ENCODE measurements at regions not wholly inside any gene's neighbourhood (a gene's known extent, or its start where the extent isn't known, plus 50 kb on each side); places are given as distances from the start of the nearest gene placed in this dataset.
"Not testable (repeated sequence)": the region's sequence is repeated elsewhere in the genome, so short reads cannot be mapped to it uniquely, and the experiment has no call there.

GRCh38 chr11:44463751-44464150, 101.7 kb upstream of the CD82 start:
- DNase-seq (no peak), ATAC-seq (ENCODE audit: low read depth) (no peak)
- POLR2A ChIA-PET = no interaction called here
- Mint-ChIP-seq H3K27me3 (peaks cover 14% of the 10 kb centered on the region), H3K9me3 (peaks cover 7% of the 10 kb centered on the region), H3K4me3 (no peak overlapping the region), H3K27ac (no peak overlapping the region), H3K4me1 (no peaks in the 10 kb centered on the region), H3K36me3 (no peaks in the 10 kb centered on the region)

GRCh38 chr11:44464741-44465140, 100.7 kb upstream of the CD82 start:
- H3K36me3 Mint-ChIP-seq = no peaks in the 10 kb centered on the region
- POLR2A ChIA-PET = no interaction called here
- H3K4me1 Mint-ChIP-seq = no peaks in the 10 kb centered on the region
- no peak overlapping the region for H3K4me3 Mint-ChIP-seq
- DNase-seq (no peak), ATAC-seq (ENCODE audit: low read depth) (no peak)
- peaks cover 9% of the 10 kb centered on the region for H3K27me3 Mint-ChIP-seq
- H3K9me3 Mint-ChIP-seq = peaks cover 7% of the 10 kb centered on the region
- H3K27ac Mint-ChIP-seq = no peak overlapping the region

DNA sequence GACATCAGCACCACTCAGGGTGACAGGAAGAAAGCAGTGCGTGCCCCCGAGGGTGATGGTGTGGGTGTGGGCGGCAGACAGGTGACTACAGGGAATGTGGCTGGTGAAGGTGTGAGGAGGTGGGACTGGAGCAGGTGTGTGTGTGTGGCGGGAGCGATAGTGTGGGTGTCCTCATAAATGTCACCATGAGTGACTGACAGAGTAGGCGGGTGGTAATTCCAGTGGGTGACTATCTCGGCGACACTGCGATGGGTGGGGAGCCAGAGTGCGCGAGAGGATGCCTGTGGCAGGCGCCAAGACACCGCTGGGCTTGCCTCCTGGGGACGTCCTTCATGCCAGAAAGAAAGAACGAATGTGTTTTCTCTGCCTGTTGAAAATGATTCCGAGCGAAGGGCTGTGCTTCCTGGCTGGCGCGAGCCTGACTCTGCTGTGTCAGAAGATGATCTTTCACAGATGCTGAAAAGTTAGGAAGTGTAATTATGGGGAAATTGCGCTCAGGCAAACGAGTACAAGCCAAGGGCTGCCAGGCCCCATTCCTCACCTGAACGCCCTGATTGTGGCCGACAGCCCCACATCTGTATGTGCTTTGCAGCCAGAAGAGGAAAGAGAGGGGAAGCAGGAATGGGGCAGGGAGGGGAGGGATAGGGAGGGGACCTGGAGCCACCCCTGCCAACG, 98.8 kb upstream of the CD82 start:
- no peaks in the 10 kb centered on the region for H3K4me1 Mint-ChIP-seq
- peaks cover 7% of the 10 kb centered on the region for H3K27me3 Mint-ChIP-seq
- POLR2A ChIA-PET = no interaction called here
- no peak for ATAC-seq (ENCODE audit: low read depth)
- no peak overlapping the region for H3K27ac Mint-ChIP-seq
- H3K36me3 Mint-ChIP-seq = no peaks in the 10 kb centered on the region
- no peak for DNase-seq
- peaks cover 7% of the 10 kb centered on the region for H3K9me3 Mint-ChIP-seq
- no peak overlapping the region for H3K4me3 Mint-ChIP-seq

DNA sequence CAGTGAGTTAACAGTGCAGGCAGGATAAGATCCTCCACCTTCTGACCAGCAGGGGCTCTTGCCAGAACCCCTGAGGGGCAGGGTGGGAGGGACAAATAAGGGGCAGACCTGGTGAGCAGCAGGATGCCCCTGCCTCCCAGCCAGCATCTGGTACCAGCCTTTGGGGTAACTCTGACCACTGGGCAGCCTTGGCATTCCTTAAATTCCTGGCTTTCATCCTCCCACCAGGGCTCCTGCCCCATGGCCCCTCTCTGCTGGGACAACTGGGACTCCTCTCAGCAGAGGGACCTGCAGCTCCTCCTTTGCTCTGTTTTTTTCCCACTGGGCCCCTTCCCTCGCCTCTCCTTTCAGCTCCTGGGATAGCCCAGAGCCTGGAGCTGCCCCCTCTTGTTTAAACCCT, 98.0 kb upstream of the CD82 start:
- DNase-seq (no peak), ATAC-seq (ENCODE audit: low read depth) (no peak)
- Mint-ChIP-seq H3K36me3 (no peaks in the 10 kb centered on the region), H3K9me3 (peaks cover 7% of the 10 kb centered on the region), H3K4me3 (no peak overlapping the region), H3K4me1 (no peaks in the 10 kb centered on the region), H3K27me3 (peaks cover 7% of the 10 kb centered on the region), H3K27ac (no peak overlapping the region)
- POLR2A ChIA-PET = no interaction called here

DNA sequence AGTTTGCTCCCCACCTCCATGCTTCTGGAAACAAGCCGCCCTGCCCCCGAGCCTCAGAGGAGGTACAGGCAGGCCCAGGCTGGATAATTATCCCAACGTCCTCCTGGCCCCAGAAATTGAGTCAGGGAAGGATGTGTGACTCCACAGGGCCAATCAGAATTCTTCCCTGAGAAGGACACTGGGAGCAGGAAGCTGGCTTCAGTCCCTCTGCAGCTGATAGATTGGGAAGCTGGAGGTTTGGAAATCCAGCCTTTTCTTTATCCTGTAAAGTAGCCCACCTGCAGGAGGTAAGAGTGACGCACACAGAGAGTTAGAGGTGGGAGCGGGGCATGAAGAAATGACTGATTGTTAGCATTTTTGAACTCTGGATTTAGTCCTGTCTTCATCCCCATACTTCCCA, 97.5 kb upstream of the CD82 start:
- POLR2A ChIA-PET = no interaction called here

DNA sequence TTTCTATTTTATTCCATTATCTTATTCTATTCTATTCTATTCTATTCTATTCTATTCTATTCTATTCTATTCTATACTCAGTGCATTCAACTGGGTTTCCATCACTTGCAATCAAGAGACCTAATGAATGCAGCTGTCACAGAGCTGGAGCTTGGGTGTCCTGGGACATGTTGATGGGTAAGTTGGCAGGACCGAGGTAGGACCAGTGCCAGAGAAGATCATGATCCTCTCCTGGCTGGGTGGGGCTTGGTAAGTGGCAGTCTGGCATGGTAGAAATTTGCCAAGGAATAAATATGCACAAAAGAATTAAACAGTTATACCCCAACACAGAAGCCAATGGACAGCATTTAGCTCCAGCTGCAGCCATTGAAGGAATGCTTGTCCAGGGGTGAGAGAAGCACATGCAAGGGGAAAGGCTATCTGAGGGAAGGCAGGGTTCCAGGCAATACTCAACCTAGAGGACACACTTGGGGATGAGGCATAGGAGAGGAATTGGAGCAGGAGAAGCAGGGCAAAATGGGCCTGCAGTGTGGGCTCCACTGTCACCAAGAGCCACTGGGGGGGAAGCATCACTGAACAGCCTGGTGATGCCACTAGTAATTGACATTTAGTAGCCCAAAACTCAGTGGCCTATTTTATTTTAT, 97.0 kb upstream of the CD82 start:
- Mint-ChIP-seq H3K36me3 (no peaks in the 10 kb centered on the region), H3K9me3 (peaks cover 7% of the 10 kb centered on the region), H3K4me1 (no peaks in the 10 kb centered on the region), H3K4me3 (no peak overlapping the region), H3K27me3 (peaks cover 11% of the 10 kb centered on the region), H3K27ac (no peak overlapping the region)
- POLR2A ChIA-PET = no interaction called here
- DNase-seq (no peak), ATAC-seq (ENCODE audit: low read depth) (no peak)

More for the DNA sequence above, 97.5 kb upstream of the CD82 start:
- Mint-ChIP-seq H3K4me3 (no peak overlapping the region), H3K27ac (no peak overlapping the region), H3K9me3 (peaks cover 7% of the 10 kb centered on the region), H3K27me3 (peaks cover 8% of the 10 kb centered on the region), H3K36me3 (no peaks in the 10 kb centered on the region), H3K4me1 (no peaks in the 10 kb centered on the region)
- DNase-seq = no peak
- ATAC-seq (ENCODE audit: low read depth) = no peak

DNA sequence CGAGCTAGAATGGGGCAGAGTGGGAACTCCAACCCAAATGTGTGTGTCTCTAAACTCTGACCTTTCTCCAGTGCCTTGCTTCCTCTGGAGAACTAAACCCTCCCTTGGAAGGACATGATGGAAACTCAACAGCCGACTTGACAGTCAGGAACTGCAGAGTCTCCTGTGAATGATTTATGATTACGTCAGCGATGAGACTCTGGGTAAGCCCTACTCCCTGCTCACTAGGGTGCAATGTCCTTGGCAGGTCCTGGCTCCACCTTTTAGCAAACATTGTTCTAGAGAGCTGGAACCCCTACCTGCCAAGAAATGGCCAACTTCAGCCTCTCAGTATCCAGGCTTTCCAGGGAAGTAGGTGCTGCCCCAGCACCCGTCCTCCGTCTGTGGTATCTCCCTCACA, 96.1 kb upstream of the CD82 start:
- Mint-ChIP-seq H3K4me3 (no peak overlapping the region), H3K9me3 (peaks cover 7% of the 10 kb centered on the region), H3K36me3 (no peaks in the 10 kb centered on the region), H3K4me1 (no peaks in the 10 kb centered on the region), H3K27ac (no peak overlapping the region), H3K27me3 (peaks cover 10% of the 10 kb centered on the region)
- POLR2A ChIA-PET = no interaction called here
- DNase-seq = no peak
- no peak for ATAC-seq (ENCODE audit: low read depth)

GRCh38 chr11:44470854-44471253, 94.6 kb upstream of the CD82 start:
- H3K27me3 Mint-ChIP-seq = peaks cover 12% of the 10 kb centered on the region
- ATAC-seq (ENCODE audit: low read depth) = no peak

GRCh38 chr11:44471603-44472002, 93.9 kb upstream of the CD82 start:
- Mint-ChIP-seq H3K27me3 (peaks cover 16% of the 10 kb centered on the region), H3K4me3 (no peak overlapping the region), H3K27ac (no peak overlapping the region), H3K9me3 (peaks cover under 1% of the 10 kb centered on the region), H3K4me1 (no peaks in the 10 kb centered on the region), H3K36me3 (no peaks in the 10 kb centered on the region)
- ATAC-seq (ENCODE audit: low read depth) = no peak
- no peak for DNase-seq
- POLR2A ChIA-PET = no interaction called here

More at GRCh38 chr11:44470854-44471253, 94.6 kb upstream of the CD82 start:
- POLR2A ChIA-PET = no interaction called here
- Mint-ChIP-seq H3K4me3 (no peak overlapping the region), H3K9me3 (peaks cover 4% of the 10 kb centered on the region), H3K4me1 (no peaks in the 10 kb centered on the region), H3K36me3 (no peaks in the 10 kb centered on the region), H3K27ac (no peak overlapping the region)
- no peak for DNase-seq

- ATAC-seq (ENCODE audit: low read depth) (no peak), DNase-seq (no peak)
- peaks cover 16% of the 10 kb centered on the region for H3K27me3 Mint-ChIP-seq
- no peaks in the 10 kb centered on the region for H3K36me3 Mint-ChIP-seq
- no peak overlapping the region for H3K27ac Mint-ChIP-seq
- POLR2A ChIA-PET = no interaction called here
- no peak overlapping the region for H3K4me3 Mint-ChIP-seq
- no peaks in the 10 kb centered on the region for H3K4me1 Mint-ChIP-seq
- H3K9me3 Mint-ChIP-seq = no peaks in the 10 kb centered on the region
Observed at GRCh38 chr11:44472916-44473315, 92.5 kb upstream of the CD82 start.

DNA sequence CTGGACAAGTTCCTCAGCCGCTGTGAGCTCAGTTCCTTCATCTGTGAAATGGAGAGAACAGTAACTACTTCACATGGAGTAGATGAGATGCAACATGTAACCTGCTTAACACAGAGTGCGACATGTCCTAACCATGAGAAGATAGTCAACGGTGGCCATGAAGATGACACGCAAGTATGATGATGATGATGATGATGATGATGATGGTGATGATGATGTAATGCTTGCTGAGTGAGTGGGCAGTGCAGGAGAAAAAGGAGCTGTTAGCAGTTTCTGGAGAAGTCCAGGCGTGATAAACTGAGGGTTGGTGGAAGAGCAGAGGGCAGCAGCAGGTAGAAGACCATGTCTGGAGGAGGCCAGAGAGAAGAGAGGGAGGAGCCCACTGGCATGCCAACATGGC, 90.8 kb upstream of the CD82 start:
- no peak for DNase-seq
- POLR2A ChIA-PET = no interaction called here
- Mint-ChIP-seq H3K4me3 (no peak overlapping the region), H3K36me3 (no peaks in the 10 kb centered on the region), H3K4me1 (no peaks in the 10 kb centered on the region), H3K27me3 (peaks cover 16% of the 10 kb centered on the region), H3K9me3 (no peaks in the 10 kb centered on the region), H3K27ac (no peak overlapping the region)
- no peak for ATAC-seq (ENCODE audit: low read depth)

GRCh38 chr11:44475114-44475686, 90.3 kb upstream of the CD82 start:
- ATAC-seq (ENCODE audit: low read depth) = no peak
- Mint-ChIP-seq H3K4me3 (no peak overlapping the region), H3K27ac (no peak overlapping the region), H3K36me3 (no peaks in the 10 kb centered on the region), H3K4me1 (no peaks in the 10 kb centered on the region), H3K27me3 (peaks cover 16% of the 10 kb centered on the region), H3K9me3 (no peaks in the 10 kb centered on the region)
- no peak for DNase-seq
- POLR2A ChIA-PET = no interaction called here

DNA sequence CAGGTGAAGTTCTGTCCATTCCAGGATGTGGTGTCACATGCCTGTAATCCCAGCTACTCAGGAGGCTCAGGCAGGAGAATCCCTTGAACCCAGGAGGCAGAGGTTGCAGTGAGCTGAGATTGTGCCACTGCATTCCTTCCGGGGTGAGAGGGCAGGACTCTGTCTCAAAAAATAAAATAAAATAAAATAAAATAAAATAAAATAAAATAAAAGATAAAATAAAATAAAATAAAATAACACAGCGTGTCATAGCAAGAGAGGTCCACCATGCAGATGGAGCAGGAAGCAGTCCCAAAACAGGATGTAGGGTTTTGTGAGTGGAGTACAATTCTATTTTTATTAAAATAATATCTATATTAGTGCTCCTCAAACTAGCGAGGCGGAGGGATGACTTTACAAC, 83.1 kb upstream of the CD82 start:
- H3K36me3 Mint-ChIP-seq; POLR2A ChIA-PET; H3K9me3 Mint-ChIP-seq; H3K27ac Mint-ChIP-seq; H3K4me1 Mint-ChIP-seq; DNase-seq; ATAC-seq (ENCODE audit: low read depth); H3K27me3 Mint-ChIP-seq; H3K4me3 Mint-ChIP-seq: not testable (repeated sequence)

GRCh38 chr11:44483919-44484610, 81.4 kb upstream of the CD82 start:
- Mint-ChIP-seq H3K4me3 (no peak overlapping the region), H3K27me3 (no peaks in the 10 kb centered on the region), H3K4me1 (no peaks in the 10 kb centered on the region), H3K27ac (no peak overlapping the region), H3K36me3 (no peaks in the 10 kb centered on the region), H3K9me3 (no peaks in the 10 kb centered on the region)
- ATAC-seq (ENCODE audit: low read depth) (no peak), DNase-seq (no peak)
- POLR2A ChIA-PET = no interaction called here
